ENCODE measurements at regions not wholly inside any gene's neighbourhood (a gene's known extent, or its start where the extent isn't known, plus 50 kb on each side); places are given as distances from the start of the nearest gene placed in this dataset.

GRCh38 chr6:44533421-44533820 lies 145.9 kb downstream of the CDC5L start:
- DNase-seq = no peak

- no peak for DNase-seq
Observed at GRCh38 chr6:44534291-44534690, 146.8 kb downstream of the CDC5L start.

GRCh38 chr6:44535446-44535845 lies 147.9 kb downstream of the CDC5L start:
- DNase-seq = no peak

GRCh38 chr6:44535967-44536366 lies 148.5 kb downstream of the CDC5L start:
- no peak for DNase-seq

- DNase-seq = no peak
Observed at GRCh38 chr6:44537306-44538049, 150.0 kb downstream of the CDC5L start.

- no peak for DNase-seq
Observed at GRCh38 chr6:44538131-44538806, 150.8 kb downstream of the CDC5L start.

DNA sequence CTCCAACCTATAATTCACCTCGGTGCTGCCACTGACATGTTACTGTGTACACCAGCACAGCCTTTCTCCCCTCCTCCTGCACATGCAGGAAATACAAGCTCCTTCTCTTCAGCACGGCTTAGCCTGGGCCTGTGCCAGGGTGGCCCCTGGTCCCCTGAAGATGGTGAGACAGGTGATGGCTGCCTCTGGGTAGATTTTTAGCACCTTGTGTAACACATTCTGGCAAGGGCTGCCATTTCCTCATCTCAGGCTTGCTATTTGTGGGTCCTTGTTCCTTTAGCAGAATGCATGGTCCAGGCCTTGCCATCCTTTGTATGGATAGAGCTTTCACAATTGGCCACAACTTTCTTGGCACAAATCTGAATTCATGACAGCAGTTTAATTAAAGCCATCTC lies 151.3 kb downstream of the CDC5L start:
- no peak for DNase-seq

DNA sequence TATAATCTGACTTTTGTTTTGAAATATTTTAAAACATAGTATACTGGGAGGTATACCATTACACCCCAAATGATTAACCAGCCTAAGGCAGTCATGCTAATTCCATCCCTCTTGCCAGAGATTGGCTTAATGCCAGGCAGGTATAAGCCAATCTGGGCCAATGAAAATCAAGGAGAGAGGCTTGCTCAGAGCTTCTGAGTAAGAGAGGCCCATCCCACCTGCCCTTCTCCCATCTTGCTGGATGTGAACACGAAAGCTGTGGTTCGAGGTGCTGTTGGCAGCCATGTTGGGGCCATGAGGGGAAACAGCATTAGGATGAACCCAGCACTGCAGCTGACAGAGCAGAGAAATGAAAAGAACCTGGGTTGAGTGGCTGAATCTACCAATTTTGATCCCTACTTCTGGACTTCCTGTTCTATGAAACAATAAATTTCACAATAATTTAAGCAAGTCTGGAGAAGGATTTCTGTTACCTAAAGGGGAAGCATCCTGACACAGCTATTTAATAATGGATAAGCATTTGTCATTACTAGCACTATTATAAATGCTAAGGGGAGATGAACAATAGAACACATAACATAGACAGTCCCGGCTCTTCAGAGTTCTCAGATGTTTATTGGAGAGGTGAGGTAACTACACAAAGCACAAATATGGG lies 152.3 kb downstream of the CDC5L start:
- DNase-seq = no peak

GRCh38 chr6:44540881-44541280 lies 153.4 kb downstream of the CDC5L start:
- DNase-seq = no peak

DNA sequence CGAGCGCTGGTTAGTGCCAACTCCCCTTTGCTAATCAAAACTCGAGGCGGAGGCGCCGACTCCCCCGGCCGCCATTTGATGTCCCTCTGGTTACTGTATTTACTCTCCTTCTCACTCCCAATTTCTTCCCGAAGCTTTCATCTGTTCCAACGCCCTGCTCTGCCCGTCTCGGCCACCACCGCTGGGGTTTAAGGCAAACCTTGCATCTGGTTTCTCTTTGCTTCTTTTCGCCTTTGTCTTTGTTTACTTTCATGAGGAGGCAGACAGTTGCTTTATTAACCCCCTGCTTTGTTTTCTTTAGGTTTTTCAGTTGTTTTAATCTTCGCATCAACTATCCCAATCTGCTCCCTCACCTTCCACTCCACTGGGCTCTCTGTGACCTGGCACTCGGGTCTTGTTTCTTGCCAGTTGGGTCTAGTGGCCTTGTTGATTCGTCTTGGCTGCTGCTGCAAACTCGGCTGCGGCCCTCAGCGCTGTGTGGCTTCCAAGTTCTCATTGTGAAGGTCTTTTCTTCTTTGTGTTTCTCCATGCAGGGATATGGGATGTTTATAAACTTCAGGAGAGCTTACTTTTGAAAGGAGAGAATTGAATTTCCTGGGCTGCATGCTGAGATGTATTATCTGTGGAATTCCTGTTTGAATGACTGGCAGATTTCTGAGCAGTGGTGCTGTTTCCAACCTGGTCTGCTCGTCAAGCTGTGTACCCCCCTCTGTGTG lies 155.1 kb downstream of the CDC5L start:
- DNase-seq = no peak

DNA sequence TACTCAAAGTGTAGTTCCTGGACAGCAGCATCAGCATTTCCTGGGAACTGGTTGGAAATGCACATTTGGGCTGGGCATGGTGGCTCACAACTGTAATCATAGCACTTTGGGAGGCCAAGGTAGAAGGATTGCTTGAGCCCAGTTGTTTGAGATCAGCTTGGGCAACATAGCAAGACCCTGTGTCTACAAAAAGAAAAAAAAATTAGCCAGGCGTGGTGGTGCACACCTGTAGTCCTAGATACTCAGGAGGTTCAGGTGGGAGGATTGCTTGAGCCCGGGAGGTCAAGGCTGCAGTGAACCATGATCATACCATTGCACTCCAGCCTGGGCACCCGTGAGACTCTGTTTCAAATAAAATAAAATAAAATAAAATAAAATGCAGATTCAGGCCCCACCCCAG lies 156.2 kb downstream of the CDC5L start:
- DNase-seq = no peak

- DNase-seq = no peak
Observed at GRCh38 chr6:44545224-44545623, 157.7 kb downstream of the CDC5L start.

- no peak for DNase-seq
Observed at GRCh38 chr6:44548319-44548718, 160.8 kb downstream of the CDC5L start.

DNA sequence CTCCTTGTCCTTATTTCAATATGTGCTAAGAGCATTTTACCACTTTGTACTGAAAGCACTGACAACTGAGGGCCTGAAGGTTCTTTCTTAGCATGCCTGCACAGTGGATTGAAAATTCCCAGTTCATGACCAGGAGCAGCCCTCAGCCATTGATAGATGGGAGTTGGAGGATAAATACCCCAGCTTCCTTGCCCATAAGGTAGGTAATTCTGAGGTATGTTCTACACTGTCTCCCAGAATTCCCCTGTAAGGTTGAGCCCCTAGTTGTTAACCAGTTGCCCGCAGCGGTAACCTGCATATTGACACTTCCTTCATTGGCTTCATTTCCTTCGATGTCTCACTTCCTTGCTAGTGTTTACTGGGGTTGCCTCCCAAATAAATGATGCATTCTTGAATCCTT lies 162.0 kb downstream of the CDC5L start:
- no peak for DNase-seq

DNA sequence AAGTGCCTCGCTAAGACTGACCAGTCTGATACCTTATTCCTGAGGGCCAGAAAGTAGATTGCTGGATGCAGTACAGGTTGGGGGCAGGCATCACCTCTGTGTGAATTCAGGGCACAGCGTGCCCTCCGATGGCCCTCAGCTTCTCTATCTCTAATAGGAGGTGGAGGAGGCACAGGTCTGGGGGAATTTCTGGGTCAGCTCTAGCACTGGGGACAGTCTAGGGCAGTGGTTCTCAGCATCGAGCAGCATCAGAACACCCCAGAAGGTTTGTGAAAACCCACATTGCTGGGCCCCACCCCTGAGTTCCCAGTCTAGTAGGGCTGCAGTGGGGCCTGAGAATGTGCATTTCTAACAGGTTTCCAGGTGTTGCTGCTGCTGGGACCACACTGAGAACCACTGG lies 166.7 kb downstream of the CDC5L start:
- no peak for DNase-seq

- no peak for DNase-seq
Observed at GRCh38 chr6:44554861-44555260, 167.4 kb downstream of the CDC5L start.

DNA sequence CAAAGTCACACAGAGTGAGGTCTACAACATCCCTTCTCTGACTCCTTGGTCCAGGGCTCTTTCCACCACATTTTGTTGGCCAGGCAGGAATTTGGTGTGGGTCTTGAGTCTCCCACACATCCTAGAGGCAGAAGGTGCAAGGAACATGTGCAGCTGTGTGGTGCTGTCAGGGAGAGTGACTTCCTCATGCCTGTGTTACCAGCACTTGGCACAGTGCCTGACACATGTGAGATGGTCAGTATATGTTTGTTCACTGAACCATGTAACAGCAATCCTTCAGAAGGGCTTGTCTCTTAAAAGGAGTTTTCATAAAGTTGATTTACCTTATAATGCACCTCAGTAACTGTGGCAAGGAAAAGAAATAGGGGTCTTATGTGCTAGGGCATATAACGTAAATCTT lies 168.5 kb downstream of the CDC5L start:
- no peak for DNase-seq

- DNase-seq = no peak
Observed at GRCh38 chr6:44558024-44558831, 170.7 kb downstream of the CDC5L start.

DNA sequence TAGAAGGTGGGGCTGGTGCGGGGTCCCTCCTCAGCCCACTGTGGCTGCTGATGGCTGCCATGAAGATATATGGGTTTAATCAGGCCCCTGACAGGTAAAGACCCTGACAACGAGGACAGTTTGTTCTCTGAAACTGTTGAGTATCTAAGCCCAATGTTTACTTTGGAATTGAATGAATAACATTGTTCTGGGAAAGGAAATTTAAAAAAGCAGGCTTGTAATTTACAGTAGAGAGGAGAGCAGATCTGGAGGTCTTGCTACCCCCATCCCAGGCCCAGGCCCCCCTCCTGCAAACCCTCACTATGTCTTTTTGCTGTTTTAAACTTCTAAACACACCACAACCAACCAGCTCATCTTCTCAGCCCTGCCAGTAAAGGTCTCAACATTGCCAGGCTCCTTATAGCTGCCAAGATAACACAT lies 171.3 kb downstream of the CDC5L start:
- no peak for DNase-seq

- DNase-seq = no peak
Observed at GRCh38 chr6:44559486-44560270, 172.2 kb downstream of the CDC5L start.

DNA sequence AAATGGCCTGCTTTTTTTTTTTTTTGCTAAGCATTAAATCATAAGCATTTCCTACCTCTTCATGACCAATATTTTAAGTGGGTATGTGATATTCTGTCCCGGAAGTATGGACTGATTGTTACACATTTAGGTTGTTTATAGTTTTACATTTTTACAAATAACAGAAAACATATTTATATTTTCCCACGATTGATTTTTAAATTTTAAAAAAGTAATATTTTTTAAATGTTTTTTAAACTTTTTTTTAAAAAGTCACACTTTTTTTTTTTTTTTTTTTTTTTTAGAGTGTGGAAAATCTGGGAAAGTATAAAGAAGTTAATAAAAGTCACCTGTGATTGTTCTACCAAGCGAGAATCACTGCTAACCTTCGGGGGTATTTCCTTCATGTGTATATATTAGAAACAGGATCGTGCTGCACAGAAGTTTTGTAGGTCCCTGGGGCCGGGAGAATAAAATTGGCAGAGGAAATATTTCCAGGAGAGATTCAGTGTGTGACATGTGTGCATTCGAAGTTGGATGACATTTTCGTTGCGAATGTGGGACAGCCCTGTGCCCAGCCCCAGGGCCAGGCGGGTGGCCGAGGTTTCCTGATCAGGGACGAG lies 173.1 kb downstream of the CDC5L start:
- DNase-seq = no peak

Data from stimulated activated CD4-positive, alpha-beta T cell treated with anti-CD3 and anti-CD28 coated beads, Interleukin-4, amount 100 ng/mL, for 4 hours (primary cell).